GM18508 (cell line): ENCODE measurements at regions not wholly inside any gene's neighbourhood (a gene's known extent, or its start where the extent isn't known, plus 50 kb on each side); places are given as distances from the start of the nearest gene placed in this dataset.

ENCODE experiments used
- ATAC-seq: cut with Tn5 transposase; IDR thresholded peaks from one replicate; pipeline ENCODE4 v1.9.1; 2021; ENCODE audit warnings: moderate number of reproducible peaks; ENCODE audit not compliant: insufficient read depth, unreplicated experiment

- ATAC-seq, result no peak
Measured at GRCh38 chr2:58667137-58667774, 426.1 kb upstream of the FANCL start.

DNA sequence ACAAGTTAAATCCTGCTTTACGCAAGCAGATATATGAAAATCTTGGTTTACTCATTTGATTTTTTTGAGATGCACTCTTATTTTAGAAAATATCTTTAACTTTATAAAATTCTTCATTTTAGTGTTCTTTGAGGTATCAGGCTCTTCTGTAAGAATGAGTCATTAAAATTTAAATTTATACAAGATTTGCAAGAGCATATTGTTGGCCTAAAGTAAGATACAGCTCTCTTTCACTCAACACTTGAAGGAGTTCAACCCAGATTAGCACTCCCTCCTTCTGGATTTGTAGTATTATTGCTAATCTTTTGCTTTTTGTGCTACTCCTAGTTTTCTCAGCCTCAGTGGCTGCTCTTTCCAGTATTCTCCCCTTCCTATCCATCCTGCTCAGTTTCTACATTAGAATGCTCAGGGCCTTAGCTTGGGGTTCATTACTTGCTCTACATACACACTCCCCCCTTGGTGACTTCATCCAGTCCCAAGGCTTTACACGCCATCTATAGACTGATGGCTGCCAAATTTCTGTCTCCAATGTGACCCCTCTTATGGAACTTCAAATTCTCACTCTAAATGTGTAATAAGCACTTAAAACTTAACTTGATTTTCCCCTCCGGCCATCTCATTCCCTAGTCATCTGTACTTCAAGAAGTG lies 425.3 kb upstream of the FANCL start:
- no peak for ATAC-seq

DNA sequence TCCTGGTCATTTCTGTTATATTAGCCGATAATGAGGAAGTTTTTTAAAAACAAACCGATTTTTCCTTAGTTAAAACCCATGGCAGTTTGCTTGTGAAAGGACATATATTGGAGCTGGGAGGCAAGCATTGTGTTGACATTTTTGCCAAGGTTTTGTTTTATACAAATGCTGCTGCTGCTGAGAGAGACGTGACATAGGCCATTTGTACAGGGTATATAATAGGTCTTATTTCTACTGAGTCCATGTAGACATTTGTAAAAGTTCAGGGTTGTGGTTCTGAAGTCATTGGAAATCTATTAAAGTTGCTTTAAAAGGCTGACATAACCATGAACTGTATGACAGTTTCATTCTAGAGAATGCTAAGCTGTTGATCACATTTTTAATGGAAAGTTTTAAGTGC lies 424.0 kb upstream of the FANCL start:
- ATAC-seq, result no peak

DNA sequence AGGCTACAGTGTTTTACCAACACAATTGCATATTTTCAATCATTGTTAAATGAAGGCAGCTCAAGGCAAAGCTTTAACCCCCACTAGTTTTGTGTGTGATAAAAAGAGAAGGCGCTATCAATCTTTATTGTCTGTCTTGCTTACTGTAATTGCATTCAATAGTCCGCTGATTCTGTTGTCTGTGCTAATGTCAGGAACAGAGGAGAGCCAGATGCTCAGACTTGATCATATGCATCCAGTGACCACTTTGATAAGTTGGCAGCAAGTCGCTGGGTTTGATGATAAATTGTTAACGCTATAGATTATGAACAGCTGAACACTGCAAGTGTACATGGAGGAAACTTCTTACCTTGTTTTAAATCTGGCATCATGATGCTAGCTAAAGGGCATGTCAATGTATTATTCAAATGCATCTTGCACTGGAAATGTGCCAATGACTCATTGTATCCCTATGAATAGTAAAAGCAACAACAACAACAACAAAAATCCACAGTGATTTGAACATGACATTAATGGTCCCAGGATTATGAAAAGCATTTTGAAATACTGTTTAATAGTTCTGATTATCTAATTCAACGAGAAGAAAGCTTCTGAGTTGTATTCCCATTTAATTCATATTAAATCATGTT lies 423.5 kb upstream of the FANCL start:
- ATAC-seq, result no peak

- no peak for ATAC-seq
Measured at GRCh38 chr2:58660046-58660445, 418.9 kb upstream of the FANCL start.

GRCh38 chr2:58655152-58655551 lies 414.0 kb upstream of the FANCL start:
- no peak for ATAC-seq

DNA sequence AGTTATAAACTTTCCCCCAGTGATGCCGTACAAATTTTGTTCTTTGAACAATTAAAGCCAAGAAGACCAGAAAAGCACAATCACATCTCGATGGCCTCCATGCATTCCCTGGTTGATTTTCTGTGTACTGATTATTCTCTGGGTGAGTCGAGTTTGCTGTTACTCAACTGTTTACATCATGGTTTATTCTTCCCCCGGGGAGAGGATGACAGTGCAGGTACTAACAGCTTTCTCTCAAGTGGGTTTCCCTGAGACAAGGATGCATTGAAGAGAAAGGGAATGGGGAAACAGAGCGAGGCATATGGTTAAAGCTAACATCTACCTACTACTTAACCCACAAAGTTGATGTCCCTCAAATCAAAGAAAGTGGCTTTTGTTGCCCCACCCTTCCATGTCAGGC lies 410.8 kb upstream of the FANCL start:
- ATAC-seq, result no peak

- ATAC-seq, result no peak
Measured at GRCh38 chr2:58650781-58651180, 409.7 kb upstream of the FANCL start.

DNA sequence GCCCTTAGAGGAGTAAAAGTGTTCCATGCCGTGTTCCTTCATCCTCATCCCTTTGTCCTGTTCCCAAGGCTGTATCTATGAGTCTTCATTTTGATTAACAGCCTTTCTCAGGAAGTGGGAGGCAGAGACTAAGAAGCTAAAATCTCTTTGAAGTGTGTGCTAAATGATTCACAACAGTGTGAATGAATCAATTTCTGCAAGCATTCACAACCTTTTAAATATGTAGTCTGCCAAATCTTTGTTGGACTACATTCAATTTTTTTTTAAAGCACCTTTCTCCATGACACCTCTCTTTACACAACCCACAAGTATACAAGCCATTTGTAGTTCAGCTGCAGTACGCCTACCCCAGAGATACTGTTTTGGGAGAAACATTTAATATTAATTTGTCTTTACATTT lies 408.6 kb upstream of the FANCL start:
- ATAC-seq, result no peak

DNA sequence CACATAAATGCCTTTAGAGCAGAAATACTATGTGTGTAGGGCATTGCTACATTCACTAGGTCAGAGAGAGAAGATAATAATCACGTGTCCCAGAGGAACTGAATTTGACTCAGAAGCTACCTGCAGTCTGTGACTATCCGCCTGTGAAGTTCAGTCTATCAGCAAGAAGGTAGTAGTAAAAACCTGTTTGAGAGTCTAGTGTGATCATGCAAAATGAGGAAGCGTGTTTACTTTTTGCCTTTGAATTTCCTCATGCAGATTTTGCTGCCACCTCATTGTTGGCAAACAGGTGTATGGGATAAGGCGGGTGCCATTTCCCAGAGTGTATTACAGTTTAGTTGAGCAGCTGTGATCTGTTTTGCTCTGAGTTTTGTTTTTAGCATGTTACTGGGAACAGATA lies 403.9 kb upstream of the FANCL start:
- ATAC-seq, result no peak

DNA sequence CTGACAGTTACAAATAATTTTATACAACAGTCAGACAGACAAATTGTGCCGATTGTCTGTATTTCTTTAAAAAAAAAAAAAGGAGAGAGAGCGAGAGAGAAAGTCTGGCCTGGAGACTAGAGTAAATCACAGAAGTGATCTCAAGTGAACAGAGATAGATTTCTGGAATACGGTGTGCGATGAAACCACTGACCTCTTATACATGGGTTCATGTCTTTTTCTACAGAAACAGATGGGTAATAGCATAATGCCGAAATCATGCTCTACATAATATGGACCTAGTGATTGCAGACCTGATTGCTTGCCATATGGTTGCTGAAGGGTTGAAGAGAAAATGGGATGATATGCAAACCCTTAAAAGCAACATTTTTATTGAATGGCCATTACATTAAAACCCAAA lies 403.3 kb upstream of the FANCL start:
- no peak for ATAC-seq

- ATAC-seq, result no peak
Measured at GRCh38 chr2:58641001-58641400, 399.9 kb upstream of the FANCL start.

DNA sequence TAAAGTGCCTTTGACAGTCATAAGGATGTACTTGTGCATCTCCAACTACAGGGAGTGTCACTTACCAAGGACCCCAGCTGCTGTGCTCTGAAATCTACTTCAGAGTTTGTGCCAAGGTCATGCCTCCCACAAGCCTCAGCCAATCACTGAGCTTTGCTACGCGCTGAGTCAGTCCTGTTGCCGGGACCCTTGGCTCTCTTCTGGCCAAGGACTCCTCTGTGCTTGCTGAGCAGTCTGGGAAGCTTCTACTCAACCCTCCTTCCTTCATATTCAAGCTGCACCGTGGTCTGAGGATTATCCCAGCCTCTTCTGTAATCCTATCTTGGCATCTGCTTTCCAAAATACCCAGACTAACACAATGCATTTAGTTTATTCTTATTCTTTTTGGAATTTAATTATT lies 398.9 kb upstream of the FANCL start:
- no peak for ATAC-seq

DNA sequence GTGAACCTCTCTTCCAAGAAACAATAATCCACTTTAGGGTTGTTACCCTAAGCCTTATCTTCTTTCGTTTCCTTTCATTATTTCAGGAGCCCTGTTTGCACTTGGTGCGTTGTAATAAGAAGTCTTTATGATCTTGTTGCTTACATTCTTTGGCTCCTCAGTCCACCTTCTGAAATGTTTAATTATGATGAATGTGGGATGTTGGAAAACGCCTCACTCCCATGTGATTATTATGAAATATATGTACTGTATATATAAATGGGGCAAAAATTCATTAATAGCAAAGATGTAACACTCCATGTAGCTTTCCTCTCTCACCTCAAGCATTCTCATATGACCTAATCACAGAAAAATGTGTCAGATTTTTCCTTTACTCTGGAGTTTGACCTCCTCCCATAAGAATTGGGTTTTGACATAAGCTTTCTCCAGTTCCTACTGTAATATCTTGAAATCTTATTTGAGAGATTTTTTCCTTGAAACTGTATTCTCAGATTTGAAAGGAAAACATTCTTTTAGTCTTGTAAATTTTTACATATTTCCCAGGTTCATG lies 397.2 kb upstream of the FANCL start:
- ATAC-seq, result no peak

GRCh38 chr2:58636872-58637271 lies 395.7 kb upstream of the FANCL start:
- ATAC-seq, result no peak

DNA sequence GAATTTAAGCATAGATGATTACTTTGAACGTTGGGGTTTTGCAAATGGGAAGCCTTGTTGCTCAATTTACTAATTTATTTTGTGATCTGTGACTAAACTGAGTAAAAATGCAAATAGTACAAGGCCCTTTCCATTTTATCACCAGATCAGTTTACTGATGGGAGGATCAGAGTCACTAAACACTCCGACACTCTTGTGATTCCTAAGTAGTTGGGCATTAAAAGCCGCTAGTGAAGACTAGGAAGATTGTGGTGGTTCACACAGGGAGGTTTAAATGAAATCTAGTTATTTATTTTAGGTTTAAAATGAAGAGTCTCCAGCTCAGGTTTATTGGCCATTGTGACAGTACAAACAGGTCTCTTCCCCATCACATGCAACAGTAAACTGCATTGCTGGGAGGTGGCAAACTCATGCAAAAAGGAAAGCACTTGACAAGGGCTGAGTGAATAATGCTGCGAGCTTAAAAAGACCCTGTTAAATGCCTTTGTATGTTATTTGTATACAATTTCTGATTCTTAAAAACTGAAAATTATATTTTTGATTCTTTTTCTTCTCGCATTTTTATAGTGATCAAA lies 394.8 kb upstream of the FANCL start:
- no peak for ATAC-seq

DNA sequence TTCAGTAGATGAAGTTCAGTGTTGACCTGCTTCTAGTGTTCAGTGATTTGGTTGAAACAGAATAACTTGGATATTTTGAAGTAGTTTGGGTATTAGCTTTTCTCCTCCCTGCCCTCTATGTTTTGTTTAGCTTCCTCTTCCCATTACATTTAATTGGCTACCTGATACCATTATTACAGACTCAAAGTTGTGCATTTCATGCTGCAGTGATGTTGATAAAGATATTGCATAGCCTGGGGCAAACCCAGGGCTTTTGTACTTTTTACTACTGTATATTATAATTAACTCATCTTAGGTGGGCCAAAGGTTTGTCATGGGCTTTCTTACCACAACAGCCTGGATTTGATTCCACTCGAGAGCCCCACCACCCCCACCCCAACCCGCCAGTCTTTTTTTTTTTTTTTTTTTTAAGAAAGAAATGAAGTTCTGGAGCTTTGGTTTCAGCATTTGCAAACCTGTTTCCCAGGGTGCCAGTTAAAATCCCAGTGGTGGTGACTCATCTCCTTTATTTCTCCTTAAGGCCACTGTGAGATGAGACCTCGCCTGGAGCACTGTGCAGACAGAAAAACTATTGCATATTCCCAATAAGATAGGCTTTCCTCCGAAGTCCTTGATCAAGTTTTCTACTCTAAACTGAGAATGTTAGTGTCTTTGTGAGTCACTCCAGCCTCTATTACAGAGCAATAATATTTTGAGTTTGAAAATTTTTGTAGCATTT lies 393.7 kb upstream of the FANCL start:
- ATAC-seq, result no peak

GRCh38 chr2:58633613-58634365 lies 392.7 kb upstream of the FANCL start:
- ATAC-seq, result no peak

- no peak for ATAC-seq
Measured at GRCh38 chr2:58631986-58632385, 390.9 kb upstream of the FANCL start.

DNA sequence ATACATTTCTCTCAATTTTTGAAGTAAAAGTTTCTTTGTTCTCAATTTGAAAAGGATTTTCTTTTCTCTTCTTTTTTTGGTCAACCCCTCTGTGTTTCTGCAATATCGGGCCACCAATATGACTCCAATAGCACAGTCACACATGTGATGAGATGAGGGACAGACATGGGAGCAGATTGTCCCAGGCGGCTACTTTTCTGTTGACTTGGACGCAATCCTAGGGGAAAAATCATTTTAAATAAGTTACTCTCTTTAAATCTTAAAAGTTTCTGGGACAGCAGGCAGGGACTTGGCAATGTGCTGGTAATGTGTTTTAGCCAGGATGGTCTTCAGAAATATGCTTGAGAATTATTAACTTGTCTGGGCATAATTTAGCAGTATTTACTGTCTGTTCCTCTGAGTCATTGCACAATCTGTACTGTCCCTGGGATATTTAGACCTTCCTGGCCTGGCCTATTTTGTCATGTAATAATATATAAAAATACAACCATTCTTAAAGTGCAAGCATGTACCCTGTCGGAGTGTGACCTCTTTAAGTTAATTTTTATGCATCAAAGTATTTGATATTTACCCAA lies 388.5 kb upstream of the FANCL start:
- ATAC-seq, result no peak
